ENCODE measurements at regions not wholly inside any gene's neighbourhood (a gene's known extent, or its start where the extent isn't known, plus 50 kb on each side); places are given as distances from the start of the nearest gene placed in this dataset.

DNA sequence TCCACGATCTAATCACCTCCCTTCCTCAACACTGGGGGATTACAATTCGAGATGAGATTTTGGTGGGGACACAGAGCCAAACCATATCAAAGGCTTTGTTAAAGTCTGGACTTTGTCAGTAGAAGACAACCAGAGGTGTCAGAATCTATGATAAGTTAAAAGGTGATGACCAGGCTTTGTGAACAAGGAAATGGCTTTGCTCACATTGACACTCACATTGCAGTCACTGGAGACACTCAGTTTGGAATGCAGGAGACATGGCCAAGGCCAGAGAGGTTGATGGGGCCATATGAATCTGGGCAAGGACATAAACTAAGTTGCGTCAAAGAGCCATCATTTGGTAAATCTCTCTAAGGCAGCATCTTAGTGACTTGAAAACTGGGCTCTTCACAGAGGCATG, 678.2 kb upstream of the FSHR start:
- TF ChIP-seq, protein P1, sequence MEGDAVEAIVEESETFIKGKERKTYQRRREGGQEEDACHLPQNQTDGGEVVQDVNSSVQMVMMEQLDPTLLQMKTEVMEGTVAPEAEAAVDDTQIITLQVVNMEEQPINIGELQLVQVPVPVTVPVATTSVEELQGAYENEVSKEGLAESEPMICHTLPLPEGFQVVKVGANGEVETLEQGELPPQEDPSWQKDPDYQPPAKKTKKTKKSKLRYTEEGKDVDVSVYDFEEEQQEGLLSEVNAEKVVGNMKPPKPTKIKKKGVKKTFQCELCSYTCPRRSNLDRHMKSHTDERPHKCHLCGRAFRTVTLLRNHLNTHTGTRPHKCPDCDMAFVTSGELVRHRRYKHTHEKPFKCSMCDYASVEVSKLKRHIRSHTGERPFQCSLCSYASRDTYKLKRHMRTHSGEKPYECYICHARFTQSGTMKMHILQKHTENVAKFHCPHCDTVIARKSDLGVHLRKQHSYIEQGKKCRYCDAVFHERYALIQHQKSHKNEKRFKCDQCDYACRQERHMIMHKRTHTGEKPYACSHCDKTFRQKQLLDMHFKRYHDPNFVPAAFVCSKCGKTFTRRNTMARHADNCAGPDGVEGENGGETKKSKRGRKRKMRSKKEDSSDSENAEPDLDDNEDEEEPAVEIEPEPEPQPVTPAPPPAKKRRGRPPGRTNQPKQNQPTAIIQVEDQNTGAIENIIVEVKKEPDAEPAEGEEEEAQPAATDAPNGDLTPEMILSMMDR (IDR thresholded peaks at IDR 0.05; ENCODE audit: partially characterized antibody, unreplicated experiment) = no peak
- Mint-ChIP-seq H3K9me3 (ENCODE audit: unreplicated experiment) (no peaks in the 10 kb centered on the region), H3K36me3 (ENCODE audit: unreplicated experiment) (no peaks in the 10 kb centered on the region), H3K27ac (ENCODE audit: unreplicated experiment) (no peak overlapping the region), H3K4me1 (ENCODE audit: low read depth, unreplicated experiment) (no peaks in the 10 kb centered on the region), H3K27me3 (ENCODE audit: unreplicated experiment) (no peaks in the 10 kb centered on the region), H3K4me3 (ENCODE audit: unreplicated experiment) (no peak overlapping the region)
- no peak for DNase-seq

- no peak for DNase-seq
- H3K36me3 Mint-ChIP-seq (ENCODE audit: unreplicated experiment) = no peaks in the 10 kb centered on the region
- H3K4me1 Mint-ChIP-seq (ENCODE audit: low read depth, unreplicated experiment) = no peaks in the 10 kb centered on the region
- no peak overlapping the region for H3K27ac Mint-ChIP-seq (ENCODE audit: unreplicated experiment)
- no peaks in the 10 kb centered on the region for H3K9me3 Mint-ChIP-seq (ENCODE audit: unreplicated experiment)
- no peak overlapping the region for H3K4me3 Mint-ChIP-seq (ENCODE audit: unreplicated experiment)
- TF ChIP-seq, protein P1 (IDR thresholded peaks at IDR 0.05; ENCODE audit: partially characterized antibody, unreplicated experiment) = no peak
- H3K27me3 Mint-ChIP-seq (ENCODE audit: unreplicated experiment) = no peaks in the 10 kb centered on the region
Observed at GRCh38 chr2:49831698-49832367, 677.5 kb upstream of the FSHR start.

GRCh38 chr2:49830846-49831245, 676.5 kb upstream of the FSHR start:
- no peaks in the 10 kb centered on the region for H3K9me3 Mint-ChIP-seq (ENCODE audit: unreplicated experiment)
- H3K27me3 Mint-ChIP-seq (ENCODE audit: unreplicated experiment) = no peaks in the 10 kb centered on the region
- H3K27ac Mint-ChIP-seq (ENCODE audit: unreplicated experiment) = no peak overlapping the region
- TF ChIP-seq, protein P1 (IDR thresholded peaks at IDR 0.05; ENCODE audit: partially characterized antibody, unreplicated experiment) = no peak
- H3K36me3 Mint-ChIP-seq (ENCODE audit: unreplicated experiment) = no peaks in the 10 kb centered on the region
- no peak overlapping the region for H3K4me3 Mint-ChIP-seq (ENCODE audit: unreplicated experiment)
- H3K4me1 Mint-ChIP-seq (ENCODE audit: low read depth, unreplicated experiment) = no peaks in the 10 kb centered on the region
- DNase-seq = no peak

GRCh38 chr2:49827366-49827765, 673.1 kb upstream of the FSHR start:
- Mint-ChIP-seq H3K27ac (ENCODE audit: unreplicated experiment) (no peak overlapping the region), H3K4me3 (ENCODE audit: unreplicated experiment) (no peak overlapping the region), H3K36me3 (ENCODE audit: unreplicated experiment) (peaks cover 19% of the 10 kb centered on the region), H3K4me1 (ENCODE audit: low read depth, unreplicated experiment) (no peaks in the 10 kb centered on the region), H3K9me3 (ENCODE audit: unreplicated experiment) (peaks cover 5% of the 10 kb centered on the region), H3K27me3 (ENCODE audit: unreplicated experiment) (no peaks in the 10 kb centered on the region)
- no peak for DNase-seq
- TF ChIP-seq, protein P1 (IDR thresholded peaks at IDR 0.05; ENCODE audit: partially characterized antibody, unreplicated experiment) = no peak

GRCh38 chr2:49813208-49813607, 658.9 kb upstream of the FSHR start:
- H3K27me3 Mint-ChIP-seq (ENCODE audit: unreplicated experiment) = no peaks in the 10 kb centered on the region
- no peak for DNase-seq
- TF ChIP-seq, protein P1 (IDR thresholded peaks at IDR 0.05; ENCODE audit: partially characterized antibody, unreplicated experiment) = no peak
- H3K4me3 Mint-ChIP-seq (ENCODE audit: unreplicated experiment) = no peak overlapping the region
- H3K9me3 Mint-ChIP-seq (ENCODE audit: unreplicated experiment) = no peaks in the 10 kb centered on the region
- H3K4me1 Mint-ChIP-seq (ENCODE audit: low read depth, unreplicated experiment) = no peaks in the 10 kb centered on the region
- H3K36me3 Mint-ChIP-seq (ENCODE audit: unreplicated experiment) = no peaks in the 10 kb centered on the region
- H3K27ac Mint-ChIP-seq (ENCODE audit: unreplicated experiment) = no peak overlapping the region

Data from glutamatergic neuron (in vitro differentiated cells).